Head of caudate nucleus (tissue), 42 donors: ENCODE measurements at regions not wholly inside any gene's neighbourhood (a gene's known extent, or its start where the extent isn't known, plus 50 kb on each side); places are given as distances from the start of the nearest gene placed in this dataset.
"Not testable (repeated sequence)": the region's sequence is repeated elsewhere in the genome, so short reads cannot be mapped to it uniquely, and the experiment has no call there.

Source experiments
- DNase-seq, 42 donors: peaks; one replicate each; pipeline versions ENCODE4 v3.0.0 to v3.0.0-alpha.2; 2020 to 2021; ENCODE audit warnings: mixed read lengths in 7 of 42
- intact Hi-C: fragments of 100-400 bp; cut with DNase I; formaldehyde crosslinking; loops from one replicate; pipeline ENCODE4 v1.15.0; 2022

DNA sequence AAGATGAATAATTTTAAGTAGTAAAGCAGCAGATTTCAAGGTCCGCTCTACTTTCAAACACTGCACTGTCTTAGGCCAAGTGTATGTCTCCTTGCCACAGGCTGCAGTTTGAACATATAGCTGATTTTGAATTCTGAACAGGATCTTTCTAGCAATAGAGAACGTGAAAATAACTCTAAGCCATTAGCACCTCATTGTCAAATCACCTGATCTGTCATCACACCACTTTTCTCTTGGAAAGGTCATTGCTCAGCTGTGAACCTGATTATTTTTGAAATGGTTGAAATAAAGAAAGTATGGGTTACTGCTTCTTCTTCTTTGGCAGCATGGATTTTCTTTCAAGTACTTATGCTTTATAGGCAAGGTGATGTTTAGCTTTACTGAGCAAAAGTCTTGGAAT lies 357.0 kb upstream of the RORB start:
- no peak for DNase-seq
- intact Hi-C loops = no loop called here

GRCh38 chr9:74147906-74148305 lies 349.2 kb upstream of the RORB start:
- DNase-seq = no peak
- intact Hi-C loops = no loop called here

GRCh38 chr9:74172874-74173273 lies 324.3 kb upstream of the RORB start:
- DNase-seq = no peak
- intact Hi-C loops = no loop called here

GRCh38 chr9:74173284-74173683 lies 323.9 kb upstream of the RORB start:
- intact Hi-C loops = no loop called here
- no peak for DNase-seq

GRCh38 chr9:74197771-74198170 lies 299.4 kb upstream of the RORB start:
- DNase-seq, intact Hi-C loops: not testable (repeated sequence)

GRCh38 chr9:74205056-74205455 lies 292.1 kb upstream of the RORB start:
- intact Hi-C loops = no loop called here
- no peak for DNase-seq

- DNase-seq = no peak
- intact Hi-C loops = no loop called here
Observed at GRCh38 chr9:74218385-74219063, 278.6 kb upstream of the RORB start.

GRCh38 chr9:74220327-74220726 lies 276.8 kb upstream of the RORB start:
- intact Hi-C loops = no loop called here

GRCh38 chr9:74236857-74237256 lies 260.3 kb upstream of the RORB start:
- no peak for DNase-seq
- intact Hi-C loops = no loop called here

More at GRCh38 chr9:74220327-74220726, 276.8 kb upstream of the RORB start:
- no peak for DNase-seq

DNA sequence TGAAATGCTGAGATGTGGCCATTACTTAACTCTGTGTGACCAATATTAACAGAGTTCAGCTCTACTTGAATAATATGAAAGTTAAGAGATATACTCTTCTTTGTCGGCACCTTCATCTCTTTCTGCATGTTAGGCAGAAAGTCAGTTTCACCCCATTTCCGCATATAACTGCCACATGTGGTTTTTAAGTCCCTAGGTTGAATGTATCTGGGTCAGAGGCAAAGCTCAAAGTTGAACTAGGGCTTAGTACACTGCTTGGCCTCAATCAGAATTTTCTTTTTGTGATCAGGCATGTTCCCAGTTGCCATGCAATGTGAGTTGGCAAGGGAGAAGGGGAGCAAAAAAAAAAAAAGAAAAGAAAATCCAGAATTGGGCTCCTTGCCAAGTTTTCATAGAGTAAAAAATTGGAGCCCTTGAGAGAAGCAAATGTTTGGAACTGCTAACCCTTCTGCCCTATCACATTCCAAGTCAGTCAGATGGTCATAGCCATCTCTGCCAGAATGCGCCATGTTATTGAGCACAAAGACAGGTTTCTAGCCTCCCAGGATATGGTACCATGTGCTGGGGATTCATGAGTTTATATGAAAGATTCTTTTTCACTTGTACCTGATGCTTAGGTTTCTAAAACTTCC lies 251.2 kb upstream of the RORB start:
- DNase-seq = no peak
- intact Hi-C loops = no loop called here

- intact Hi-C loops = no loop called here
- no peak for DNase-seq
Observed at GRCh38 chr9:74255489-74255984, 241.6 kb upstream of the RORB start.

DNA sequence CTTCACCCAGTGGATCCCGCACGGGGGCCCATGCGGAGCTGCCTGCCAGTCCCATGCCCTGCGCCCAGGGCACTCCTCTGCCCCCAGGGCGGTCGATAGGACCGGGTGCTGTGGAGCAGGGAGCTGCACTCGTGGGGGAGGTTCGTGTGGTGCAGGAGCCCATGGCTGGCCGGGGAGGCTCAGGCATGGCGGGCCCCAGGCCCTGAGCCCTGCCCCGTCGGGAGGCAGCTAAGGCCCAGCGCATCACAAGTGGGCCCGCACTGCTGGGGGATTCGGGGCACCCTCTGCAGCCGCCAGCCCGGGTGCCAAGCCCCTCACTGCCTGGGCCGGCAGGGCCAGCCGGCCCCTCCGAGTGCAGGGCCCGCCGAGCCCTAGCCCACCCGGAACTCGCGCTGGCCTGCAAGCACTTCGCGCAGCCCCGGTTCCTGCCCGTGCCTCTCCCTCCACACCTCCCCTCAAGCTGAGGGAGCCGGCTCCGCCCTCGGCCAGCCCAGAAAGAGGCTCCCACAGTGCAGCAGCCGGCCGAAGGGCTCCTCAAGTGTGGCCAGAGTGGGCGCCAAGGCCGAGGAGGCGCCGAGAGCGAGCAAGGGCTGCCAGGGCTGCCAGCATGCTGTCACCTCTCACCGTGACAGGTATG lies 221.1 kb upstream of the RORB start:
- DNase-seq = no peak
- intact Hi-C loops = no loop called here

GRCh38 chr9:74277532-74277931 lies 219.6 kb upstream of the RORB start:
- intact Hi-C loops = no loop called here
- no peak for DNase-seq

DNA sequence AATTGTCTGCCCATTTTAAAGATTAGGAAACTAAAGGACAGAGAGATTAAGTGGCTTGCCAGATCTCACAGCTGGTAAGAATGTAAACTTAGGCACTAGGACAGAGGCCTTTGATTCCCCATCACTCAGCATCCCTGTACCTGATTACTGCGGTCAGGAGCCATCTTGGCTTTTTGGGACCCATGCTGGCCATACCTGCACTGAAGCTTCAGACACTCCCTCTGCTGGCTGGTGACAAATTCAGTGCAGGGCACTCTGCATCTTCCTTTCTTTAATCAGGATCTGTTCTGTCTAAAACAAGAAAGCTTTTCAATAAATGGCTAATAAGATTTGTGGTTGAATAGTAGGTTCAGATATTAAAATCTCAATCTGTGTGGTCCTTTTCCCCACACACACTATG lies 215.5 kb upstream of the RORB start:
- intact Hi-C loops = no loop called here

GRCh38 chr9:74282526-74283253 lies 214.4 kb upstream of the RORB start:
- DNase-seq = no peak
- intact Hi-C loops = no loop called here

More for the DNA sequence above, 215.5 kb upstream of the RORB start:
- DNase-seq = no peak

DNA sequence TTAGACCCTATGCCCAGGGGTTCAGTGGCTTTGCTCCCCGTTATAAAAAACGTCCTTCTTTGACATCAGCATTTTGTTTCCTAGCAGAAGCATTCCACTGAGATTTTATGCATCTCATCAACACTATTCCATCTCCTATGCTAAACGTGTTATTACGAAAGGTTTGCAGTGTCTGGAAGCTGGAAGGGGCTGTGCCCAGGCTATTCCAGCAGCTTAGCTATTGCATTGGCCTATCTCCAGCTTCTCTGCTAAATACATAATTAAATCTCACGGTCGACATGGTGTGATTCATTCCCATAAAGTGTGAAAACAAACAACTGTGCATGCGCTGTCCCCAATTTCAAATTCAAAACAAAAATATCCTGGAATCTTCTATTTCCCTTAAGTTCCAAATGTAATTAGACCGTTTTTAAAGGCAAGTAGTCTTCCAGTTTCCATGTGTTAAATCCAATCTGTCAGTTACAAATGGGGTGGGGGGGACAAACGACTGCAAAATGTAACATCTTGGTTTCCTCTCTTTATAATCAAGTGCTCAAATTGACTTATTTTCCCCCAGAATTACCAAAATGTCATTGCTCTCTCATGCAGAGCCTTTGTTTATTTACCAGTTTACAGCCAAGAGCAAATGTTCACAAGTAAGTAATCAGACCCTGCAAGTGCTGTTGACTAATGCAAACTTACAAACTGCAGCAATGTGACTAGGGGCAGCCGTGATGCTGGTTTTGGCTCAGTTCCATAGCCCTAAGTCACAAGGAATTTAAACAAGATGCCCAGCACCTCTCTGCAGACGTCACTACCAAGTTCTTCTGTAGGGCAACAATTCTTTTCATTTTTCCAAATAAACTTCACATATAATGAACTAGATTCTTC lies 212.3 kb upstream of the RORB start:
- intact Hi-C loops = no loop called here
- DNase-seq = no peak

GRCh38 chr9:74293479-74293878 lies 203.7 kb upstream of the RORB start:
- DNase-seq = no peak
- intact Hi-C loops = no loop called here

GRCh38 chr9:74303945-74304344 lies 193.2 kb upstream of the RORB start:
- intact Hi-C loops = no loop called here
- no peak for DNase-seq

GRCh38 chr9:74304598-74304997 lies 192.5 kb upstream of the RORB start:
- intact Hi-C loops = no loop called here
- DNase-seq = no peak
